SK-N-SH treated with all-trans-retinoic acid at 6 μM for 48 hours (cell line): ENCODE measurements at regions not wholly inside any gene's neighbourhood (a gene's known extent, or its start where the extent isn't known, plus 50 kb on each side); places are given as distances from the start of the nearest gene placed in this dataset.

Experiments
- ATAC-seq: fragments of 200-7000 bp; cut with Tn5 transposase; 3 replicates; pipeline ENCODE4 v1.9.1; 2020; ENCODE audit warnings: mild to moderate bottlenecking, moderate library complexity
- ARNTL ChIP-seq: fragments of 450-650 bp; formaldehyde crosslinking; IDR thresholded peaks from 2 replicates; pipeline ENCODE4 v1.5.0; 2020; ENCODE audit warnings: low read depth, mild to moderate bottlenecking, moderate library complexity, borderline replicate concordance
- BACH2 ChIP-seq: fragments of 250-450 bp; sonication (Bioruptor Pico); IDR thresholded peaks from 2 replicates; pipeline ENCODE4 v1.9.0; 2021; ENCODE audit warnings: mild to moderate bottlenecking, borderline replicate concordance
- CSDC2 ChIP-seq: fragments of 250-450 bp; sonication (Bioruptor Pico); IDR thresholded peaks from 2 replicates; pipeline ENCODE4 v1.5.0; 2020; ENCODE audit warnings: mild to moderate bottlenecking, moderate library complexity
- ESRRG ChIP-seq: fragments of 250-450 bp; sonication (Bioruptor Pico); IDR thresholded peaks from 2 replicates; pipeline ENCODE4 v1.6.1; 2021; ENCODE audit warnings: mild to moderate bottlenecking
- GLIS3 ChIP-seq: fragments of 250-450 bp; sonication (Bioruptor Pico); IDR thresholded peaks from 2 replicates; pipeline ENCODE4 v1.5.0; 2020; ENCODE audit warnings: mild to moderate bottlenecking, moderate library complexity
- ISL1 ChIP-seq: fragments of 250-450 bp; sonication (Bioruptor Pico); IDR thresholded peaks from 2 replicates; pipeline ENCODE4 v2.1.2; 2022; ENCODE audit warnings: mild to moderate bottlenecking, moderate library complexity
- OSR1 ChIP-seq: fragments of 250-450 bp; sonication (Bioruptor Pico); IDR thresholded peaks from 2 replicates; pipeline ENCODE4 v1.8.0; 2022; ENCODE audit warnings: moderate library complexity, mild to moderate bottlenecking, inconsistent platforms
- PPARA ChIP-seq: fragments of 250-450 bp; sonication (Bioruptor Pico); IDR thresholded peaks from 2 replicates; pipeline ENCODE4 v1.5.0; 2020; ENCODE audit warnings: mild to moderate bottlenecking, borderline replicate concordance
- RARB ChIP-seq: fragments of 250-450 bp; sonication (Bioruptor Pico); IDR thresholded peaks from 2 replicates; pipeline ENCODE4 v1.8.0; 2021; ENCODE audit warnings: mild to moderate bottlenecking, moderate library complexity
- SNAI2 ChIP-seq: fragments of 250-450 bp; sonication (Bioruptor Pico); IDR thresholded peaks from 2 replicates; pipeline ENCODE4 v1.5.0; 2020; ENCODE audit warnings: mild to moderate bottlenecking, moderate library complexity
- TCF4 ChIP-seq: fragments of 250-450 bp; sonication (Bioruptor Pico); IDR thresholded peaks from 2 replicates; pipeline ENCODE4 v1.8.0; 2021; ENCODE audit warnings: mild to moderate bottlenecking, moderate library complexity, borderline replicate concordance
- TOX ChIP-seq: fragments of 250-450 bp; sonication (Bioruptor Pico); IDR thresholded peaks from 2 replicates; pipeline ENCODE4 v1.8.0; 2021; ENCODE audit warnings: mild to moderate bottlenecking, moderate library complexity, borderline replicate concordance
- ZC3H10 ChIP-seq: fragments of 250-450 bp; sonication (Bioruptor Pico); IDR thresholded peaks from 2 replicates; pipeline ENCODE4 v1.5.1; 2021; ENCODE audit warnings: mild to moderate bottlenecking, moderate library complexity
- ZFP3 ChIP-seq: fragments of 250-450 bp; sonication (Bioruptor Pico); IDR thresholded peaks from 2 replicates; pipeline ENCODE4 v1.5.0; 2020; ENCODE audit warnings: mild to moderate bottlenecking, moderate library complexity
- ZFP30 ChIP-seq: fragments of 450-650 bp; formaldehyde crosslinking; IDR thresholded peaks from 2 replicates; pipeline ENCODE4 v1.5.0; 2022; ENCODE audit warnings: mild to moderate bottlenecking, moderate library complexity
- ZNF565 ChIP-seq: fragments of 450-650 bp; formaldehyde crosslinking; conservative IDR thresholded peaks from 2 replicates; pipeline ENCODE4 v1.5.0; 2020; ENCODE audit warnings: low read depth, mild to moderate bottlenecking, moderate library complexity
- ZNF70 ChIP-seq: fragments of 450-650 bp; formaldehyde crosslinking; IDR thresholded peaks from 2 replicates; pipeline ENCODE4 v1.5.0; 2020; ENCODE audit warnings: mild to moderate bottlenecking, moderate library complexity
- ZNF8 ChIP-seq: fragments of 450-650 bp; formaldehyde crosslinking; IDR thresholded peaks from 2 replicates; pipeline ENCODE4 v1.5.0; 2020; ENCODE audit warnings: mild to moderate bottlenecking, moderate library complexity
- TF ChIP-seq, protein P1 (sequence below): fragments of 250-450 bp; sonication (Bioruptor Pico); IDR thresholded peaks from 2 replicates; pipeline ENCODE4 v1.5.1; 2020; ENCODE audit warnings: low read depth, mild to moderate bottlenecking, moderate library complexity
- TF ChIP-seq, protein P2 (sequence below): fragments of 250-450 bp; sonication (Bioruptor Pico); IDR thresholded peaks from 2 replicates; pipeline ENCODE4 v1.5.1; 2021; ENCODE audit warnings: mild to moderate bottlenecking, moderate library complexity
- TF ChIP-seq, protein P3 (sequence below): fragments of 250-450 bp; sonication (Bioruptor Pico); IDR thresholded peaks from 2 replicates; pipeline ENCODE4 v1.5.0; 2020; ENCODE audit warnings: mild to moderate bottlenecking, moderate library complexity
- TF ChIP-seq, protein P4 (sequence below): fragments of 250-450 bp; sonication (Bioruptor Pico); IDR thresholded peaks from 2 replicates; pipeline ENCODE4 v1.8.0; 2020; ENCODE audit warnings: mild to moderate bottlenecking, moderate library complexity, borderline replicate concordance
- TF ChIP-seq, protein P5 (sequence below): fragments of 250-450 bp; sonication (Bioruptor Pico); IDR thresholded peaks from 2 replicates; pipeline ENCODE4 v1.8.0; 2021; ENCODE audit warnings: low read depth, mild to moderate bottlenecking, moderate library complexity, borderline replicate concordance

DNA sequence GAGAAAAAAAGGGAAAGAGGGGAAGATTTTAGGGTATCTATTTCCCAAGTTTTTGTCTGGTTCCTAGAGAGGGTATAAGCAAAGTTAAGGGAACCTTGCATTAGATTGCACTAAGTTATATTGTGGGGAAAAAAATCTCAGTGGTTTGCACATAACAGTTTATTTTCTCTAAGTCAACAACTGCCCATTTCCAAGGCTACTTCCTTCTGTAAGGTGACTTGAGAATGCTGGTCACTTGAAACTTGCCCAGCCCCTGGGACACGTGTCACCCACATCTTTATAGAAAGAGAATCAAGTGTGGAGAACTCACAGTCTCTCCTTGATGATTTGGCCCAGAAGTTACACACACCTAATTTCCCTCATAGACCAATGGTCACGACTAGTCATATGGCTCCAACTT is 488.6 kb upstream of the PODXL start:
- TF ChIP-seq ZFP30 = no peak
- no peak for TF ChIP-seq ZNF565 (CRISPR knock-in tag)
- TF ChIP-seq TCF4 (CRISPR knock-in tag) = no peak
- TF ChIP-seq, protein P1, sequence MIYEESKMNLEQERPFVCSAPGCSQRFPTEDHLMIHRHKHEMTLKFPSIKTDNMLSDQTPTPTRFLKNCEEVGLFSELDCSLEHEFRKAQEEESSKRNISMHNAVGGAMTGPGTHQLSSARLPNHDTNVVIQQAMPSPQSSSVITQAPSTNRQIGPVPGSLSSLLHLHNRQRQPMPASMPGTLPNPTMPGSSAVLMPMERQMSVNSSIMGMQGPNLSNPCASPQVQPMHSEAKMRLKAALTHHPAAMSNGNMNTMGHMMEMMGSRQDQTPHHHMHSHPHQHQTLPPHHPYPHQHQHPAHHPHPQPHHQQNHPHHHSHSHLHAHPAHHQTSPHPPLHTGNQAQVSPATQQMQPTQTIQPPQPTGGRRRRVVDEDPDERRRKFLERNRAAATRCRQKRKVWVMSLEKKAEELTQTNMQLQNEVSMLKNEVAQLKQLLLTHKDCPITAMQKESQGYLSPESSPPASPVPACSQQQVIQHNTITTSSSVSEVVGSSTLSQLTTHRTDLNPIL (CRISPR knock-in tag) = no peak
- no peak for ATAC-seq

DNA sequence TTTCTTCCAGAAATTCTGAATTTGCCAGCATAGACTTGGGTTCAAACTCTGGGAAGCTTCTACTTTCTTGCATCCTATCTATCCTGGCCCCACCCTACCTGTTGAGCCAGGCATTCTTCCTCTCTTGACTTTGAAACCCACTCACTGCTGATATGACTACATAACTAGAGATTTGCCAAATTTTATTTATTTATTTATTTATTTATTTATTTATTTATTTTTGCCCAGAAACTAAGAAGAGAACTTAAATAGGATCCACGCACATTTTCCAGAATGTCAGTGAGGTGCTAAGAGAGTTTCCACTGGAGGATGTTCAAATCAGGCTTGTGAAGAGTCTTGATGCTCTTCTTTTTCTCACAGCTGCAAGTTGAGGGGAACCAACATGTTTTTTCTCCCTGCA is 487.8 kb upstream of the PODXL start:
- ATAC-seq = no peak
- TF ChIP-seq OSR1 (CRISPR knock-in tag) (no peak), ZFP3 (CRISPR knock-in tag) (no peak), BACH2 (no peak), TOX (no peak), GLIS3 (no peak), PPARA (CRISPR knock-in tag) (no peak), ZNF8 (CRISPR knock-in tag) (no peak), ZFP30 (no peak), ISL1 (CRISPR knock-in tag) (no peak), ZNF70 (CRISPR knock-in tag) (no peak), TCF4 (CRISPR knock-in tag) (no peak), ZC3H10 (CRISPR knock-in tag) (no peak), SNAI2 (CRISPR knock-in tag) (no peak), RARB (no peak)
- TF ChIP-seq, protein P2, sequence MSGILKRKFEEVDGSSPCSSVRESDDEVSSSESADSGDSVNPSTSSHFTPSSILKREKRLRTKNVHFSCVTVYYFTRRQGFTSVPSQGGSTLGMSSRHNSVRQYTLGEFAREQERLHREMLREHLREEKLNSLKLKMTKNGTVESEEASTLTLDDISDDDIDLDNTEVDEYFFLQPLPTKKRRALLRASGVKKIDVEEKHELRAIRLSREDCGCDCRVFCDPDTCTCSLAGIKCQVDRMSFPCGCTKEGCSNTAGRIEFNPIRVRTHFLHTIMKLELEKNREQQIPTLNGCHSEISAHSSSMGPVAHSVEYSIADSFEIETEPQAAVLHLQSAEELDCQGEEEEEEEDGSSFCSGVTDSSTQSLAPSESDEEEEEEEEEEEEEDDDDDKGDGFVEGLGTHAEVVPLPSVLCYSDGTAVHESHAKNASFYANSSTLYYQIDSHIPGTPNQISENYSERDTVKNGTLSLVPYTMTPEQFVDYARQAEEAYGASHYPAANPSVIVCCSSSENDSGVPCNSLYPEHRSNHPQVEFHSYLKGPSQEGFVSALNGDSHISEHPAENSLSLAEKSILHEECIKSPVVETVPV (CRISPR knock-in tag) = no peak
- TF ChIP-seq, protein P1 (CRISPR knock-in tag) = no peak

DNA sequence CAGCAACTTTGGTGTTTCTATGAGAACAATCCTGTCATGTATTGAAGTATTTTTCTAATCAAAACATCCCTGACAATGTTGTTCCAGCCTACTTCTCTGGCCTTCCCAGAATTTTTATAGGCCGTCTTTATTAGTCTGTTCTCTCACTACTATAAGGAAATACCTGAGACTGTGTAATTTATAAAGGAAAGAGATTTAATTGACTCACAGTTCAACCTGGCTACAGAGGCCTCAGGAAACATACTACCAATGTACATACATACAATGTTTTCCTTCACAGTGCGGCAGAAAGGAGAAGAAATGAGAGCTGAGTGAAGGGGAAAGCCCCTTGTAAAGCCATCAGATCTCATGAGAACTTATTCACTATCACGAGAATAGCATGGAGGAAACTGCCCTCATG is 484.7 kb upstream of the PODXL start:
- TF ChIP-seq, protein P3, sequence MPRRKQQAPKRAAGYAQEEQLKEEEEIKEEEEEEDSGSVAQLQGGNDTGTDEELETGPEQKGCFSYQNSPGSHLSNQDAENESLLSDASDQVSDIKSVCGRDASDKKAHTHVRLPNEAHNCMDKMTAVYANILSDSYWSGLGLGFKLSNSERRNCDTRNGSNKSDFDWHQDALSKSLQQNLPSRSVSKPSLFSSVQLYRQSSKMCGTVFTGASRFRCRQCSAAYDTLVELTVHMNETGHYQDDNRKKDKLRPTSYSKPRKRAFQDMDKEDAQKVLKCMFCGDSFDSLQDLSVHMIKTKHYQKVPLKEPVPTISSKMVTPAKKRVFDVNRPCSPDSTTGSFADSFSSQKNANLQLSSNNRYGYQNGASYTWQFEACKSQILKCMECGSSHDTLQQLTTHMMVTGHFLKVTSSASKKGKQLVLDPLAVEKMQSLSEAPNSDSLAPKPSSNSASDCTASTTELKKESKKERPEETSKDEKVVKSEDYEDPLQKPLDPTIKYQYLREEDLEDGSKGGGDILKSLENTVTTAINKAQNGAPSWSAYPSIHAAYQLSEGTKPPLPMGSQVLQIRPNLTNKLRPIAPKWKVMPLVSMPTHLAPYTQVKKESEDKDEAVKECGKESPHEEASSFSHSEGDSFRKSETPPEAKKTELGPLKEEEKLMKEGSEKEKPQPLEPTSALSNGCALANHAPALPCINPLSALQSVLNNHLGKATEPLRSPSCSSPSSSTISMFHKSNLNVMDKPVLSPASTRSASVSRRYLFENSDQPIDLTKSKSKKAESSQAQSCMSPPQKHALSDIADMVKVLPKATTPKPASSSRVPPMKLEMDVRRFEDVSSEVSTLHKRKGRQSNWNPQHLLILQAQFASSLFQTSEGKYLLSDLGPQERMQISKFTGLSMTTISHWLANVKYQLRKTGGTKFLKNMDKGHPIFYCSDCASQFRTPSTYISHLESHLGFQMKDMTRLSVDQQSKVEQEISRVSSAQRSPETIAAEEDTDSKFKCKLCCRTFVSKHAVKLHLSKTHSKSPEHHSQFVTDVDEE = no peak
- TF ChIP-seq CSDC2 (CRISPR knock-in tag) (no peak), ZNF8 (CRISPR knock-in tag) (no peak), ZFP30 (no peak), SNAI2 (CRISPR knock-in tag) (no peak), PPARA (CRISPR knock-in tag) (no peak), ESRRG (CRISPR knock-in tag) (no peak), GLIS3 (no peak), ZFP3 (CRISPR knock-in tag) (no peak), TCF4 (CRISPR knock-in tag) (no peak), RARB (no peak), ISL1 (CRISPR knock-in tag) (no peak), ZC3H10 (CRISPR knock-in tag) (no peak), ARNTL (no peak), ZNF70 (CRISPR knock-in tag) (no peak), ZNF565 (CRISPR knock-in tag) (no peak), TOX (no peak)
- TF ChIP-seq, protein P4, sequence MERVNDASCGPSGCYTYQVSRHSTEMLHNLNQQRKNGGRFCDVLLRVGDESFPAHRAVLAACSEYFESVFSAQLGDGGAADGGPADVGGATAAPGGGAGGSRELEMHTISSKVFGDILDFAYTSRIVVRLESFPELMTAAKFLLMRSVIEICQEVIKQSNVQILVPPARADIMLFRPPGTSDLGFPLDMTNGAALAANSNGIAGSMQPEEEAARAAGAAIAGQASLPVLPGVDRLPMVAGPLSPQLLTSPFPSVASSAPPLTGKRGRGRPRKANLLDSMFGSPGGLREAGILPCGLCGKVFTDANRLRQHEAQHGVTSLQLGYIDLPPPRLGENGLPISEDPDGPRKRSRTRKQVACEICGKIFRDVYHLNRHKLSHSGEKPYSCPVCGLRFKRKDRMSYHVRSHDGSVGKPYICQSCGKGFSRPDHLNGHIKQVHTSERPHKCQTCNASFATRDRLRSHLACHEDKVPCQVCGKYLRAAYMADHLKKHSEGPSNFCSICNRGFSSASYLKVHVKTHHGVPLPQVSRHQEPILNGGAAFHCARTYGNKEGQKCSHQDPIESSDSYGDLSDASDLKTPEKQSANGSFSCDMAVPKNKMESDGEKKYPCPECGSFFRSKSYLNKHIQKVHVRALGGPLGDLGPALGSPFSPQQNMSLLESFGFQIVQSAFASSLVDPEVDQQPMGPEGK = no peak
- TF ChIP-seq, protein P5, sequence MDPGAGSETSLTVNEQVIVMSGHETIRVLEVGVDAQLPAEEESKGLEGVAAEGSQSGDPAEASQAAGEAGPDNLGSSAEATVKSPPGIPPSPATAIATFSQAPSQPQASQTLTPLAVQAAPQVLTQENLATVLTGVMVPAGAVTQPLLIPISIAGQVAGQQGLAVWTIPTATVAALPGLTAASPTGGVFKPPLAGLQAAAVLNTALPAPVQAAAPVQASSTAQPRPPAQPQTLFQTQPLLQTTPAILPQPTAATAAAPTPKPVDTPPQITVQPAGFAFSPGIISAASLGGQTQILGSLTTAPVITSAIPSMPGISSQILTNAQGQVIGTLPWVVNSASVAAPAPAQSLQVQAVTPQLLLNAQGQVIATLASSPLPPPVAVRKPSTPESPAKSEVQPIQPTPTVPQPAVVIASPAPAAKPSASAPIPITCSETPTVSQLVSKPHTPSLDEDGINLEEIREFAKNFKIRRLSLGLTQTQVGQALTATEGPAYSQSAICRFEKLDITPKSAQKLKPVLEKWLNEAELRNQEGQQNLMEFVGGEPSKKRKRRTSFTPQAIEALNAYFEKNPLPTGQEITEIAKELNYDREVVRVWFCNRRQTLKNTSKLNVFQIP (CRISPR knock-in tag) = no peak

More for the DNA sequence above, 484.7 kb upstream of the PODXL start:
- no peak for ATAC-seq
